ENCODE measurements at regions not wholly inside any gene's neighbourhood (a gene's known extent, or its start where the extent isn't known, plus 50 kb on each side); places are given as distances from the start of the nearest gene placed in this dataset.

DNA sequence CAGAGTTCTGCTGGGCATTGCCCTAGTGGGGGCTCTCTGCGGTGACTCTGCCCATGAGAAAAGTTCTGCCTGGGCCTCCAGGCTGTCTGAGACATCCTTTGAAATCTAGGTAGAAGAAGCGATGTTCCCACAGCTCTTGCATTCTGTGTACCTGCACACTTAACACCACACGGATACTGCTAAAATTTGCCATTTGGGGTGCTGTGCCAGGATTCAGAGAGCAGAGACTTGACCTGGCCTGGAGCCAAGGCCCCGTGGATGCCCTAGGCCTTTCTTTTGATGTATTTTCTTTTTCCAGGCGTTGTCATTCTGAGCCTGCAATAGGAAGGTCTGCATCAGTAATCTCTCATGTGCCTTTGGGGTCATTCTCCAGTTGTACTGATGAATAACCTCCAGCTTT lies 89.3 kb upstream of the IL12B start:
- no peak for DNase-seq (ENCODE audit: low read depth)
- TF ChIP-seq, protein P1, sequence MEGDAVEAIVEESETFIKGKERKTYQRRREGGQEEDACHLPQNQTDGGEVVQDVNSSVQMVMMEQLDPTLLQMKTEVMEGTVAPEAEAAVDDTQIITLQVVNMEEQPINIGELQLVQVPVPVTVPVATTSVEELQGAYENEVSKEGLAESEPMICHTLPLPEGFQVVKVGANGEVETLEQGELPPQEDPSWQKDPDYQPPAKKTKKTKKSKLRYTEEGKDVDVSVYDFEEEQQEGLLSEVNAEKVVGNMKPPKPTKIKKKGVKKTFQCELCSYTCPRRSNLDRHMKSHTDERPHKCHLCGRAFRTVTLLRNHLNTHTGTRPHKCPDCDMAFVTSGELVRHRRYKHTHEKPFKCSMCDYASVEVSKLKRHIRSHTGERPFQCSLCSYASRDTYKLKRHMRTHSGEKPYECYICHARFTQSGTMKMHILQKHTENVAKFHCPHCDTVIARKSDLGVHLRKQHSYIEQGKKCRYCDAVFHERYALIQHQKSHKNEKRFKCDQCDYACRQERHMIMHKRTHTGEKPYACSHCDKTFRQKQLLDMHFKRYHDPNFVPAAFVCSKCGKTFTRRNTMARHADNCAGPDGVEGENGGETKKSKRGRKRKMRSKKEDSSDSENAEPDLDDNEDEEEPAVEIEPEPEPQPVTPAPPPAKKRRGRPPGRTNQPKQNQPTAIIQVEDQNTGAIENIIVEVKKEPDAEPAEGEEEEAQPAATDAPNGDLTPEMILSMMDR (conservative IDR thresholded peaks at IDR 0.05; ENCODE audit: low read depth, low read length), result peak; percentile 27

DNA sequence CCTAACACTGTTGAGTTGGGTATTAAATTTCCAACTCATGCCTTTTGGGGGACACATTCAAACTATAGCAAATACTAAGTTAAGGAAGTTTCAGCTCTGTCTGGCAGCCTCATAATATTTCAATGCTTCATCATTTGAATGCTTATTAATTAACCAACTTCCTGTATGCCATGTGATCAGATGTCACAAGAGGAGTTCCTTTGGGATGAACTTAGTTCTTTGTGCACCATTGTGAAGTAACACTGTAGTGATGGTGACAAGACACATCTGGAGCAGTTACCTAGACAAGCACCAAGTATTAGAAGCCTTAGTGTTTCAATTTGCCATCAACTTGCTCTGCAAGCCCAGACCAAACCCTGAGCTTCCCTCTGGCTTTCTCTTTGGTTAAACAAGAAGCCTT lies 90.7 kb upstream of the IL12B start:
- DNase-seq (ENCODE audit: low read depth), result no peak
- H3K4me3 ChIP-seq (ENCODE audit: low read length), result no peak overlapping the region
- TF ChIP-seq, protein P1 (conservative IDR thresholded peaks at IDR 0.05; ENCODE audit: low read depth, low read length), result no peak

More for the DNA sequence above, 89.3 kb upstream of the IL12B start:
- no peak overlapping the region for H3K4me3 ChIP-seq (ENCODE audit: low read length)

DNA sequence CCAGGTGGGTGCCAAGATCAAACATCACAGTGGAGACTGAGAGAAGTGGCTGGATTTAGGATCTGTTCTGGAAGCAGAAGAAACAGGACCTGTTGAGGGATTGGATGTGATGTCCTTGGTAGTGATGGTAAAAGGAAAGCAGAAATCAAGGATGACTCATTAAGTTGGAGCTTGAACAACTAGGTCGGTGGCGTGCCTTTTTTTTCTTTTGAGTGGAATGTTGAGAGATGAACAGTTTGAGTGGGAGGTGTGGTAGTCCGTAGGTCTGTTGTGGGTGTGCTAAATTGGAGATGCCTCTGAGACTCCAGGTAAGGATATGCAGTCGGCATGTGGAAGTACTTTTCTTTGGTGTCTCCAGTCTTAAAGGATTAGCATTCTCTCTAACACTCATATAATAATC lies 92.1 kb upstream of the IL12B start:
- TF ChIP-seq, protein P1 (conservative IDR thresholded peaks at IDR 0.05; ENCODE audit: low read depth, low read length), result no peak

DNA sequence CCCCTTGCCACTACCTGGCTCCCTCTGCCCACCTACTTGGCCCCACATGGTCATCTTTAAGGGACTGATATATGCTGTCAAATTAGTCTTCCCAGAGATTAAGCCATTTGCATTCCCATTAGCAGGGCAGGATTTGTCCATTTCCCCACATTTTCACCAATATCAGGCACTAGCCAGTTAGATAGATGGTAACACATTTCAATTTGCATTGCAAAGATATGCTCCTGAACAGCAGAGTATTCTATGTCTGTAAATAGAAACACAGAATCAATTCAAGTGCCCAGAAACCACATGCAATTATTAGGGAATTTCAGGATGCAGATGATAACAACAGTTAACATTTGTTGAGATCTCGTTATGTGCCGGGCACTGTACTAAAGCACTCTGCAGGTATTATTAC lies 92.6 kb upstream of the IL12B start:
- DNase-seq (ENCODE audit: low read depth), result no peak
- no peak overlapping the region for H3K4me3 ChIP-seq (ENCODE audit: low read length)
- TF ChIP-seq, protein P1 (conservative IDR thresholded peaks at IDR 0.05; ENCODE audit: low read depth, low read length), result no peak

More for the DNA sequence above, 92.1 kb upstream of the IL12B start:
- H3K4me3 ChIP-seq (ENCODE audit: low read length), result no peak overlapping the region
- no peak for DNase-seq (ENCODE audit: low read depth)

GRCh38 chr5:159424123-159424522 lies 93.8 kb upstream of the IL12B start:
- TF ChIP-seq, protein P1 (conservative IDR thresholded peaks at IDR 0.05; ENCODE audit: low read depth, low read length), result no peak
- no peak for DNase-seq (ENCODE audit: low read depth)
- H3K4me3 ChIP-seq (ENCODE audit: low read length), result no peak overlapping the region

- DNase-seq (ENCODE audit: low read depth), result no peak
- no peak overlapping the region for H3K4me3 ChIP-seq (ENCODE audit: low read length)
- TF ChIP-seq, protein P1 (conservative IDR thresholded peaks at IDR 0.05; ENCODE audit: low read depth, low read length), result no peak
Observed at GRCh38 chr5:159426694-159427093, 96.4 kb upstream of the IL12B start.

DNA sequence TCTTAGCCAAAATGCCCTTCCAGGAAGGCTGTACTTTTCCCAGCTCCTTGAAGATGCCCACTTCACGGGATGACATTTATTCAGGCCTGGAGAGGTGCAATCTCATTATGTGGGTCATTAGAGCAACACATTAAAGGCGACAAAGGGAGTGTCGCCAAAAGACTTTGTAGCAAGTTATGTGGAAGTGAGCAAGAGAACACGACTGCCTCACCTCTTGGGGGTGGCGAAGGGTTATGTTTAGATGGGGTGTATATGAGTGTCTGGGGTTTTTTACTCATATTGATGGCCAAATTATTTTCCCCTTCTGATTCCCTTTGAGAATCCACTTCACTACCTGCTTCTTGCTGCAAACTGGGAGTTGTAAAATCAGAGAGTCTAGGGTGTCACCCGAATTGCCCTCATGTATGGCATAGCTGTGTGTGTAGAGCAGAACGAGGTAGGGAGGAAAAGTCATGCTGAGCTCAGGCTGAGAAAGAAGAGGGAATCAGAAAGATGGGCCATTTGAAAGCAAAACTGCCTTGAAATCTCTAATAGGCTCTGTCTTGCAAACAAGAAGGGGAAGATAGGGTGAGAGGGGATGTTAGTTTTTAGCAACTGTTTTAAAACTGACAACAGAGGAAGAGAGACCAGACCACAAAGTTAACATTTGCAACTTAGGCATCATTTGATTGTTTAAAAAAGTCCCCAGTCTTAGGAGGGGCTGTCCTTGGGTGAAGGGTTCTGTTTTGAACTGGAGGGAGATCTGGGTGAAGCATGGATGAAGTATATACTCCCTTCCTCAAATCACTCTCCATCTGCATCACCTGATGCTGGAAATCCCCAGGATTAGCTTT lies 97.1 kb upstream of the IL12B start:
- no peak overlapping the region for H3K4me3 ChIP-seq (ENCODE audit: low read length)
- no peak for DNase-seq (ENCODE audit: low read depth)

More for the DNA sequence above, 97.1 kb upstream of the IL12B start:
- TF ChIP-seq, protein P1 (conservative IDR thresholded peaks at IDR 0.05; ENCODE audit: low read depth, low read length), result no peak

Data from retinal pigment epithelial cell (primary cell).